ENCODE measurements at regions not wholly inside any gene's neighbourhood (a gene's known extent, or its start where the extent isn't known, plus 50 kb on each side); places are given as distances from the start of the nearest gene placed in this dataset.

GRCh38 chr2:20141056-20141762 is 83.7 kb downstream of the SDC1 start:
- no peak for TF ChIP-seq EZH2phosphoT487 (IDR thresholded peaks at IDR 0.05; ENCODE audit: insufficient read depth, low read depth)
- no peak for TF ChIP-seq EZH2 (IDR thresholded peaks at IDR 0.05; ENCODE audit: insufficient read depth, poor library complexity, severe bottlenecking)

Data from GM23248 (cell line).